Cardiac fibroblast (primary cell): ENCODE measurements at regions not wholly inside any gene's neighbourhood (a gene's known extent, or its start where the extent isn't known, plus 50 kb on each side); places are given as distances from the start of the nearest gene placed in this dataset.

Experiments
- DNase-seq, 2 donors: peaks; one replicate each; pipeline versions ENCODE4 v3.0.0 to v3.0.0-alpha.2; 2010; ENCODE audit warnings: low read depth in 2 of 2
- H3K4me3 ChIP-seq, 2 donors: replicated peaks in 1 of 2; 1 replicate in 1 of 2; 2 replicates in 1 of 2; pipeline ENCODE4 v1.5.1; 2011; ENCODE audit warnings: low read depth in 2 of 2, low read length in 2 of 2, mild to moderate bottlenecking in 2 of 2, moderate library complexity in 1 of 2
- TF ChIP-seq, protein P1 (sequence below): IDR thresholded peaks from one replicate; pipeline ENCODE4 v1.5.1; 2011; ENCODE audit warnings: low read depth, mild to moderate bottlenecking, low read length, inconsistent platforms

- DNase-seq: no peak
- TF ChIP-seq, protein P1, sequence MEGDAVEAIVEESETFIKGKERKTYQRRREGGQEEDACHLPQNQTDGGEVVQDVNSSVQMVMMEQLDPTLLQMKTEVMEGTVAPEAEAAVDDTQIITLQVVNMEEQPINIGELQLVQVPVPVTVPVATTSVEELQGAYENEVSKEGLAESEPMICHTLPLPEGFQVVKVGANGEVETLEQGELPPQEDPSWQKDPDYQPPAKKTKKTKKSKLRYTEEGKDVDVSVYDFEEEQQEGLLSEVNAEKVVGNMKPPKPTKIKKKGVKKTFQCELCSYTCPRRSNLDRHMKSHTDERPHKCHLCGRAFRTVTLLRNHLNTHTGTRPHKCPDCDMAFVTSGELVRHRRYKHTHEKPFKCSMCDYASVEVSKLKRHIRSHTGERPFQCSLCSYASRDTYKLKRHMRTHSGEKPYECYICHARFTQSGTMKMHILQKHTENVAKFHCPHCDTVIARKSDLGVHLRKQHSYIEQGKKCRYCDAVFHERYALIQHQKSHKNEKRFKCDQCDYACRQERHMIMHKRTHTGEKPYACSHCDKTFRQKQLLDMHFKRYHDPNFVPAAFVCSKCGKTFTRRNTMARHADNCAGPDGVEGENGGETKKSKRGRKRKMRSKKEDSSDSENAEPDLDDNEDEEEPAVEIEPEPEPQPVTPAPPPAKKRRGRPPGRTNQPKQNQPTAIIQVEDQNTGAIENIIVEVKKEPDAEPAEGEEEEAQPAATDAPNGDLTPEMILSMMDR: no peak
- H3K4me3 ChIP-seq: no peak overlapping the region
Observed at GRCh38 chr2:177329064-177329463, 63.5 kb upstream of the AGPS start.

DNA sequence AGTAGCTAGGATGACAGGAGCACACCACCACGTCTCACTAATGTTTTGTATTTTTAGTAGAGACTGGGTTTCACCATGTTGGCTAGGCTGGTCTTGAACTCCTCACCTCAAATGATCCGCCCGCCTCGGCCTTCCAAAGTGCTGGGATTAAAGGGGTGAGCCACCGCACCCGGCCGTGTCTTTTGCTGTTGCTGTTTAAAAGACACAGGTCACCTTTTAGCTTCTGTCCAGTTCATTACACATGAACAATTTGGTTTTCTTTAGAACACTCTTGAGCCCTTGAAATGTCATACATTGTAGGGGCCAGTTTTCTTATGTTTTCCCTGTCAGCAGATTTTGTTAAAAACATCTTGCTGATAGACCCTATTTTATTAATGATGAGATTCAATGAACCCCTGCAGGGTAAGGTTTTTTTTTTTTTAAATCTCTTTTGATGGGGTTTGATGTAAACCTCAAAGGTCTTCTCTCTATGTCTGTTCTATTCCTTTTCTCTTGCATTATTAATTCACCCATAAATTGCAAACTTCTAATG is 61.0 kb upstream of the AGPS start:
- H3K4me3 ChIP-seq: no peak overlapping the region
- TF ChIP-seq, protein P1: no peak
- DNase-seq: no peak

DNA sequence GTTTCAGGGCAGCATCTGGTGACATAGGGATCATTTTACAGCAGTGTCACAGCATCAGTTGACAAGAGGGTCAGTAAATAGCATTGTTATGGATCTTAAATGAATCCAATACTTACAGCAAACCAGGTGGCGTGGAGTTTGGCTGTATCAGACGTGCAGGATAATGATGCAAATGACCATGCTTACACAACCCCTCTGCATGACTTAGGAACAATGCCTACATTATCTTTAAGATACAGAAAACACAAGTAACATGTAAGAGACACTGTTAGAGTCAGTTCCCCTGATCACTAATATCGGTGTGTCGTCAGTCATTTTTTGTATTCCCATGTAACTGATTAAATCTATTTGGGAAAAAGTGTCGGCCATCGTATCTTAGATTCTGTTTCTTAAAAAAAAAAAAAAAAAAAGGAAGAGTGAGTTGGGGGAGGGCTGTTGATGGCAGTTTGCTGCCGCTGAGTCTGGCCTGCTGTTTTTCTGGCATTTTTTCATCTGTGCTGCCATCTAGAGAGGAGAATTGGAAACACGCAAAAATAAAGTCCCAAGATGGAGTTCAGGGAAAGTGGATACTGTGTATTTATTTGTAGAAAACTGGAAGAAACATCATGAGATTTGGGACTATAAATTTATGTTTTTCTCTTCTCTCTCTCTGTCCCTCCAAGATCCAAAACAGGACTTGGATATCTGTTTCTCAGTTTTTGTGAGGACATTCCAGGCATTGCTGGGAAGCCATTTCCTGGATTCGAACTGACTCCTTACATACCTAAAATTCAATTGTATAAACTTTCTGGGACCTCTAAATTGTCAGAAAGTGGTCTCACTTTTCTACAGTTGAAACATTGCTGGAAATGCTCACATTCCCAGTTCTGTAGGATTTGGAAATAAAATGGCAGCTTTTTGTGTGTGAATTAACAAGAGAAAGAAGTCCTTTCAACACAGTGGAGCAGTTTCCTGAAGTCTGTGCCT is 60.3 kb upstream of the AGPS start:
- DNase-seq: peak; percentile 84 to 91
- H3K4me3 ChIP-seq: no peak overlapping the region
- TF ChIP-seq, protein P1: peak; percentile 64

- no peak overlapping the region for H3K4me3 ChIP-seq
- DNase-seq: no peak
- TF ChIP-seq, protein P1: no peak
Observed at GRCh38 chr2:177332992-177333388, 59.6 kb upstream of the AGPS start.

DNA sequence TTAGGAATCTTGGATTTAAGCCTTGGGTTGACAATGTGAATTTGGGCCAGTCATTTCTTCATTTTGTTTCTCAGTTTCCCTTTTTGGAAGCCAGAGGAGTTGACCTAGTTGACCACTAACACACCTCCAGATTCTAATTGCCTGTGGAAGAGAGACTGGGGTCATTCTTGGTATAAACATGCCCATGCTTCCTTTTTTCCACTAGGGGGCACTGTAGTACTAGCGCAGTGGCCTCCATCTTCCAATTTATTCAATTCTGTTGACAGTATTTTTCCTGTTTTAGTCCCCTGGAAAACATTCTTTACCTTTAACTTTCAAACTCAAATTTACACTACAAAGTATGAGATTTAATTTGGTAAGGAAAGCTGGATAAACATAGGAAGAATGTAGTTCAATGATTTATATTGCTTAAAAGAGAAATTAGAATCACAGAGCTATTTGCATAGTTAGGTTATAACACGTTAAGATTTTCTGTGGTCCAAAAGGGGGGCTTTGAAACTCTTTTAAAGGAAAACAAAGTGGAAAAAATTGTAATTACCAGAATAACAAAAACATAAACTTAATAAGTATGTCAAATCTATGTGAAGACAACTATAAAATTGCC is 57.5 kb upstream of the AGPS start:
- TF ChIP-seq, protein P1: peak; percentile 89
- no peak overlapping the region for H3K4me3 ChIP-seq
- peak; percentile 66 to 68 for DNase-seq

DNA sequence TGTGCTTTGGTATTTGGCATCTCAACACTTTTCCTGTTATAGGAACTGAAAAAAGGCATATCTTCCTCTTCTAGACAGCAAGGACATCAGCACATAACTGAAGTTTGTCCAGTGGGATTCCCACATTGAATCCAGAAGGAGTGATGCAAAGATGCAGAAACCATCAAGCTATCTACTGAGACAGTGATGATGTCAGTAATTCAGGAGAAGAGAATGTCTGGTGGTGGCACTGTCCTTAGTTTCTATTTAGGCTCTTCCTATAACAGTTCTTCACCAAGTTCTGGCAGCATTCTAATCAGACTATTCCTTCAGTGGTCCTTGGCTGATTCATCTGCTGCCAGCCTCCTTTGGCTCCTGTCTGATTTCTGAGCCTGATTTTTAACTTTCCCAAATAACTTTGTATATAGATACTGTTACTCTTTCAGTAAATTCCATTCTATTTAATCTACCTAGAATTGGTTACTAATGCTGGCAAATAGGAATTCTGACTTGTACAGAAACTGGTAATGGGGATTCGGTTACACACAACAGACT is 56.6 kb upstream of the AGPS start:
- TF ChIP-seq, protein P1: no peak
- H3K4me3 ChIP-seq: no peak overlapping the region
- DNase-seq: no peak
